ENCODE measurements at regions not wholly inside any gene's neighbourhood (a gene's known extent, or its start where the extent isn't known, plus 50 kb on each side); places are given as distances from the start of the nearest gene placed in this dataset.

DNA sequence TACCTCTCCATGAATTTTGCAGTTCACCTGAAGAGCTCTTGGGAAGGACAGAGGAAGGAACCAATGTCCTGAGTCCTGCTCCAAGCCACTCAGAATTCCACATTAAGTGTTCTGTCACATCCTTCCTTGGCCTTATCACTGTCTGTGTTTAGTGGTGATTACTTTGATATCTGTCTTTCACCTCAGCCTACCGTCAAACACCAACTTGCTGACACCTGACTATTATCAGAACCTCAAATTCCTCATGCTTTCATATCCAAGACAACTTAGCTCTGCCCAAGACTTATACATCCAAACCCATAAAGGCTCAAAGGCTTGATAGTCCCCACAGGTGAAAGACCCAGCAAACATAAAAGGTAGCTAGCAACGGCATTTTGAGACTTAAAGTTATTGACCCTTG is 280.0 kb downstream of the MEX3B start:
- TF ChIP-seq TAF1 (IDR thresholded peaks at IDR 0.05; ENCODE audit: low read depth, low read length): no peak
- no peak for TF ChIP-seq POLR2AphosphoS5 (IDR thresholded peaks at IDR 0.05; ENCODE audit: low read depth, low read length)
- TF ChIP-seq POLR2A (IDR thresholded peaks at IDR 0.05; ENCODE audit: low read depth, low read length): no peak
- TF ChIP-seq SPI1 (IDR thresholded peaks at IDR 0.05; ENCODE audit: low read depth, low read length): no peak
- no peak for TF ChIP-seq PAX5 (IDR thresholded peaks at IDR 0.05; ENCODE audit: insufficient read depth, low read length, severe bottlenecking)

All from GM12891 (cell line).